PC-9 (cell line): ENCODE measurements at regions not wholly inside any gene's neighbourhood (a gene's known extent, or its start where the extent isn't known, plus 50 kb on each side); places are given as distances from the start of the nearest gene placed in this dataset.

Experiments used
- BruUV-seq: library from RNA; stranded (reverse); fragments of 400-500 nt; replicated peaks from 2 replicates; lab custom pipeline; 2021; lab: Mats Ljungman, UMichigan
- CTCF ChIA-PET: fragments of 300-600 bp; sonication (Branson Sonifier 250); formaldehyde crosslinking; loops from one replicate; lab custom pipeline; 2022; ENCODE audit warnings: antibody characterized with exemption; lab: Charles Lee
- POLR2A ChIA-PET: fragments of 300-600 bp; sonication (Branson Sonifier 250); formaldehyde crosslinking; loops from one replicate; lab custom pipeline; 2022; ENCODE audit warnings: antibody characterized with exemption; ENCODE audit not compliant: unreplicated experiment; lab: Charles Lee
- DNase-seq, 2 experiments: peaks; one replicate each; pipeline versions ENCODE4 v3.0.0 to v3.0.0-alpha.2; 2015 to 2022; ENCODE audit warnings: mixed read lengths in 1 of 2
- H2AFZ ChIP-seq: fragments of 200-600 bp; sonication (generic); 2 replicates; pipeline ENCODE4 v1.8.1; 2017; ENCODE audit warnings: antibody characterized with exemption
- H3F3A ChIP-seq: fragments of 200-600 bp; sonication (generic); 2 replicates; pipeline ENCODE4 v1.8.1; 2017; ENCODE audit warnings: antibody characterized with exemption, mild to moderate bottlenecking, low read depth; ENCODE audit not compliant: insufficient read depth
- H3K27ac ChIP-seq: fragments of 200-600 bp; sonication (generic); 2 replicates; pipeline ENCODE4 v1.6.1; 2016; ENCODE audit warnings: mixed run types
- H3K27me3 ChIP-seq: fragments of 200-600 bp; sonication (generic); 2 replicates; pipeline ENCODE4 v1.6.1; 2016; ENCODE audit warnings: low read depth, mixed run types; ENCODE audit not compliant: insufficient read depth
- H3K36me3 ChIP-seq: fragments of 200-600 bp; sonication (generic); 2 replicates; pipeline ENCODE4 v1.6.1; 2016; ENCODE audit warnings: low read depth, mixed run types
- H3K4me1 ChIP-seq: fragments of 200-600 bp; sonication (generic); replicated peaks from 2 replicates; pipeline ENCODE4 v1.6.1; 2016; ENCODE audit warnings: mixed run types; ENCODE audit not compliant: insufficient read depth
- H3K4me2 ChIP-seq: fragments of 200-600 bp; sonication (generic); 2 replicates; pipeline ENCODE4 v1.6.1; 2017; ENCODE audit warnings: mixed run types
- H3K4me3 ChIP-seq: fragments of 200-600 bp; sonication (generic); 2 replicates; pipeline ENCODE4 v1.6.1; 2016; ENCODE audit warnings: mixed run types
- H3K79me2 ChIP-seq: fragments of 200-600 bp; sonication (generic); 2 replicates; pipeline ENCODE4 v1.6.1; 2017; ENCODE audit warnings: low read depth, mixed run types
- H3K9me2 ChIP-seq: fragments of 200-600 bp; sonication (generic); 2 replicates; pipeline ENCODE4 v1.8.1; 2017; ENCODE audit warnings: mild to moderate bottlenecking; ENCODE audit not compliant: insufficient read depth
- H3K9me3 ChIP-seq: fragments of 200-600 bp; sonication (generic); 2 replicates; pipeline ENCODE4 v1.8.1; 2016; ENCODE audit warnings: low read depth; ENCODE audit not compliant: insufficient read depth
- H4K20me1 ChIP-seq: fragments of 200-600 bp; sonication (generic); 2 replicates; pipeline ENCODE4 v1.8.1; 2017; ENCODE audit not compliant: insufficient read depth
- EZH2 ChIP-seq: fragments of 200-600 bp; sonication (generic); IDR thresholded peaks from 2 replicates; pipeline ENCODE4 v1.8.0; 2017; ENCODE audit warnings: antibody characterized with exemption, low read depth
- intact Hi-C: fragments of 100-400 bp; cut with micrococcal nuclease; formaldehyde crosslinking; loops from one replicate; pipeline ENCODE4 v1.10.0; 2022; ENCODE audit not compliant: unreplicated experiment
- TF ChIP-seq, protein P1 (sequence below): fragments of 200-600 bp; sonication (generic); conservative IDR thresholded peaks from 2 replicates; pipeline ENCODE4 v1.6.1; 2017; ENCODE audit warnings: mixed run types, antibody characterized with exemption, mild to moderate bottlenecking, moderate library complexity

GRCh38 chr20:20782231-20782630, 69.8 kb upstream of the RALGAPA2 start:
- Histone ChIP-seq H3K4me2 (no peak overlapping the region), H3K4me1 (no peaks in the 10 kb centered on the region), H2AFZ (no peak overlapping the region), H4K20me1 (no peaks in the 10 kb centered on the region), H3K36me3 (no peaks in the 10 kb centered on the region), H3K9me2 (0 out of 2 replicates have a peak, but pooled peaks cover 3% of the 10 kb centered on the region), H3K4me3 (no peak overlapping the region), H3K27me3 (peaks cover 42% of the 10 kb centered on the region), H3F3A (no peaks in the 10 kb centered on the region), H3K79me2 (no peaks in the 10 kb centered on the region), H3K27ac (no peak overlapping the region), H3K9me3 (no peaks in the 10 kb centered on the region)
- CTCF ChIA-PET, result no interaction called here
- no peak for DNase-seq
- POLR2A ChIA-PET, result no interaction called here
- no peak for TF ChIP-seq EZH2
- TF ChIP-seq, protein P1, sequence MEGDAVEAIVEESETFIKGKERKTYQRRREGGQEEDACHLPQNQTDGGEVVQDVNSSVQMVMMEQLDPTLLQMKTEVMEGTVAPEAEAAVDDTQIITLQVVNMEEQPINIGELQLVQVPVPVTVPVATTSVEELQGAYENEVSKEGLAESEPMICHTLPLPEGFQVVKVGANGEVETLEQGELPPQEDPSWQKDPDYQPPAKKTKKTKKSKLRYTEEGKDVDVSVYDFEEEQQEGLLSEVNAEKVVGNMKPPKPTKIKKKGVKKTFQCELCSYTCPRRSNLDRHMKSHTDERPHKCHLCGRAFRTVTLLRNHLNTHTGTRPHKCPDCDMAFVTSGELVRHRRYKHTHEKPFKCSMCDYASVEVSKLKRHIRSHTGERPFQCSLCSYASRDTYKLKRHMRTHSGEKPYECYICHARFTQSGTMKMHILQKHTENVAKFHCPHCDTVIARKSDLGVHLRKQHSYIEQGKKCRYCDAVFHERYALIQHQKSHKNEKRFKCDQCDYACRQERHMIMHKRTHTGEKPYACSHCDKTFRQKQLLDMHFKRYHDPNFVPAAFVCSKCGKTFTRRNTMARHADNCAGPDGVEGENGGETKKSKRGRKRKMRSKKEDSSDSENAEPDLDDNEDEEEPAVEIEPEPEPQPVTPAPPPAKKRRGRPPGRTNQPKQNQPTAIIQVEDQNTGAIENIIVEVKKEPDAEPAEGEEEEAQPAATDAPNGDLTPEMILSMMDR, result no peak
- intact Hi-C loops, result no loop called here
- BruUV-seq, result no TSS peak

- H3K27ac ChIP-seq, result no peak overlapping the region
- H3K79me2 ChIP-seq, result no peaks in the 10 kb centered on the region
- no peaks in the 10 kb centered on the region for H3K9me3 ChIP-seq
- 0 out of 2 replicates have a peak, but pooled peaks cover 3% of the 10 kb centered on the region for H3K9me2 ChIP-seq
- H3K4me3 ChIP-seq, result no peak overlapping the region
- H3F3A ChIP-seq, result no peaks in the 10 kb centered on the region
- intact Hi-C loops, result no loop called here
- H3K27me3 ChIP-seq, result peaks cover 45% of the 10 kb centered on the region
- ChIA-PET CTCF (no interaction called here), POLR2A (interaction anchor here (0.6 kb wide), 1 partner anchor 53 kb away, joined by 3 read pairs; no protein-coding TSS in a partner anchor)
- H4K20me1 ChIP-seq, result no peaks in the 10 kb centered on the region
- H2AFZ ChIP-seq, result no peak overlapping the region
- TF ChIP-seq EZH2, result no peak
- TF ChIP-seq, protein P1, result no peak
- H3K4me2 ChIP-seq, result no peak overlapping the region
- no peaks in the 10 kb centered on the region for H3K36me3 ChIP-seq
- no TSS peak for BruUV-seq
- DNase-seq, result no peak
- no peaks in the 10 kb centered on the region for H3K4me1 ChIP-seq
These were observed 68.6 kb upstream of the RALGAPA2 start for GRCh38 chr20:20781029-20781428.

DNA sequence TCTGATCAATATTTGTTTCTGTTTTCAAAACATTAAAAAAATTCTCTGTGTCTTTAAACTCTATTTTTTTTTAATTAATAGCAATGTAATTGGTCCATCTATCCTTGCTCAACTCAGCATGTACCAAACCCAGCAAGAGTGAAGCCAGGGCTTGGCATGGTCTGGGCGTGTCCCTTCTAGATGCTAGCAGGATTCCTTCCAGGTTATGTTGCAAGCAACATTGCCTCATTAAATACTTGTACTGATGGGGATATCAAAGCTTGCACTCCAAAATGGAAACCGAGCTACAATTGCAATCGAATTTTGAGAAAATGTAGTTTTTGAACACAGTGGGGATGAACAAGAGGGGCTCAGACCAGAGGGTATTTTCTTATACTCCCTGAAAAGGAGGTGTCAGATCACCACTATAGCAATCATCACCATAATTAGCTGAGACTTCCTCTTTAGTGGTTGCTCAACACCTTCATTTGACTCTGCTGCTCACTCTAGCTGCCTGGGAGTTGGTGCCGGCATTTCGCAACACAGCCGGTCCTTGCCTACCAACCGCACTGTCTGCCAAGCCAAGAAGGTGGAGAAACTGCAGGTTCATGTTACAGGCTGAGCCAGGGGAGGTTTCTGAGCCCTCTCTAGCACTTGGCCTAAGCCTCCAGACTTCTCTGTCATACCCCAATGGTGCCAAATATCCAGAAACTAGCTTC, 67.8 kb upstream of the RALGAPA2 start:
- intact Hi-C loops, result no loop called here
- H2AFZ ChIP-seq, result no peak overlapping the region

More for the DNA sequence above, 67.8 kb upstream of the RALGAPA2 start:
- no peaks in the 10 kb centered on the region for H3K79me2 ChIP-seq
- TF ChIP-seq, protein P1, result no peak
- TF ChIP-seq EZH2, result no peak
- H3K9me3 ChIP-seq, result no peaks in the 10 kb centered on the region
- POLR2A ChIA-PET, result no interaction called here
- H4K20me1 ChIP-seq, result no peaks in the 10 kb centered on the region
- peak overlapping the region; percentile 9 for H3K4me2 ChIP-seq
- H3K36me3 ChIP-seq, result no peaks in the 10 kb centered on the region
- H3K27me3 ChIP-seq, result peaks cover 43% of the 10 kb centered on the region
- CTCF ChIA-PET, result no interaction called here
- no peaks in the 10 kb centered on the region for H3K9me2 ChIP-seq
- no peak overlapping the region for H3K4me3 ChIP-seq
- no peak overlapping the region for H3K27ac ChIP-seq
- DNase-seq, result peak; percentile 37 to 80
- H3K4me1 ChIP-seq, result no peaks in the 10 kb centered on the region
- BruUV-seq, result no TSS peak
- H3F3A ChIP-seq, result no peaks in the 10 kb centered on the region
